ENCODE measurements at regions not wholly inside any gene's neighbourhood (a gene's known extent, or its start where the extent isn't known, plus 50 kb on each side); places are given as distances from the start of the nearest gene placed in this dataset.

DNA sequence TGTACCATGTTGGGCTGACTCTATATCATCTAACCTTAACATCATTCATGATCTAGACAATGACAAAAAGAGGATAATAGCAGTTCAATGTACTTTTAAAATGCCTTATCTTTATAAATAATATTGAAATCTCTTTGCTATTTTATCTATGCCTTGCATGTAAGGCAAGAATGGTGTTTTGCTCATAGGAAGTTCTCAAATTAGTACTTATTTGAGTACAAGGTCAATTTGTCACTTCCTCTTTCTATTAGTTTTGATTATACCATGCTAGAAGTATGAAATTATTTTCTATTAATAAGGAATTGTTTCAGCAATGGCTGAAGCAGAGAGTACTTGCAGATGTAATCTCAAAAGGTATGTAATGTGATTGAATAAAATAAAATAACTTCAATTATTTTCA lies 1285.4 kb upstream of the TENM4 start:
- TF ChIP-seq, protein P1, sequence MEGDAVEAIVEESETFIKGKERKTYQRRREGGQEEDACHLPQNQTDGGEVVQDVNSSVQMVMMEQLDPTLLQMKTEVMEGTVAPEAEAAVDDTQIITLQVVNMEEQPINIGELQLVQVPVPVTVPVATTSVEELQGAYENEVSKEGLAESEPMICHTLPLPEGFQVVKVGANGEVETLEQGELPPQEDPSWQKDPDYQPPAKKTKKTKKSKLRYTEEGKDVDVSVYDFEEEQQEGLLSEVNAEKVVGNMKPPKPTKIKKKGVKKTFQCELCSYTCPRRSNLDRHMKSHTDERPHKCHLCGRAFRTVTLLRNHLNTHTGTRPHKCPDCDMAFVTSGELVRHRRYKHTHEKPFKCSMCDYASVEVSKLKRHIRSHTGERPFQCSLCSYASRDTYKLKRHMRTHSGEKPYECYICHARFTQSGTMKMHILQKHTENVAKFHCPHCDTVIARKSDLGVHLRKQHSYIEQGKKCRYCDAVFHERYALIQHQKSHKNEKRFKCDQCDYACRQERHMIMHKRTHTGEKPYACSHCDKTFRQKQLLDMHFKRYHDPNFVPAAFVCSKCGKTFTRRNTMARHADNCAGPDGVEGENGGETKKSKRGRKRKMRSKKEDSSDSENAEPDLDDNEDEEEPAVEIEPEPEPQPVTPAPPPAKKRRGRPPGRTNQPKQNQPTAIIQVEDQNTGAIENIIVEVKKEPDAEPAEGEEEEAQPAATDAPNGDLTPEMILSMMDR (IDR thresholded peaks at IDR 0.05; ENCODE audit: low read length, missing control alignments) = no peak
- DNase-seq (ENCODE audit: low read depth) = no peak
- H3K4me3 ChIP-seq (replicated peaks; ENCODE audit: low read depth, low read length) = no peak overlapping the region

DNA sequence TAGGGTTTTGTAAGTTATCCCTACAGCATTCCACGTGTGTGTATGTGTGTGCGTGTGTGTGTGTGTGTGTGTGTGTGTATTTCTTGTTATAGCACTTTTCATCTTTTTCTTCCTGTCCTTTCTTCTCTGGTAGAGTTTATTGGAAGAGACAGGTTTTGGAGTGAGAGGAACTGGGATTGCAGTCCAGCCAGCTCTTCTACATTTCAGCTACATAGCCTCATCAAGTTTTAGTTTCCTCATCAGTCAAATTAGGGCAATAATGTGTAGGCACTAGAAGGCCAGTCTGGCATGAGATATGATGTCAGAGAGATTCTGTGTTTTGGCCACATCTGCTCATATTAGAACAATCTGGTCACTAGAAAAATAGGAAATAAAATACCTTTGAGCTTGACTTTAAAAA lies 1283.5 kb upstream of the TENM4 start:
- no peak for DNase-seq (ENCODE audit: low read depth)
- TF ChIP-seq, protein P1 (IDR thresholded peaks at IDR 0.05; ENCODE audit: low read length, missing control alignments) = no peak
- H3K4me3 ChIP-seq (replicated peaks; ENCODE audit: low read depth, low read length) = no peak overlapping the region

DNA sequence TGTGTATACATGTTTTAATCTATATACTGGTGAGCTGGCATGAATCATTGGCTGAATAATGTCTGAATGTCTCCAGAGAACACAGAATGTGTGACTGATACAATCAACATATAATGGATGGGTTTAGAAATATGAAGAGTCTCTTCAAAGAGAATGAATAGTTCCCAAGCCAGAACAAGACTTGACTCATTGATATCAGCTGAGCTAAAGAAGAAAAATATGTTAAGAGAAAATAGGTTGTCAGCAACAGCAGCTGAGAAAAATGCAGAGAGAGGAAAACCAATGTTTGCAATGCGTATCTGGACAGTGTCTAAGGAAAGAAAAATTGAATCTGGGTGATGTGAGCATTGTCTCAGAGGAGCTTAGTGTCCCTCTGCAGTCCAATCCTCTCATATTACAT lies 1281.8 kb upstream of the TENM4 start:
- DNase-seq (ENCODE audit: low read depth) = peak; percentile 50
- TF ChIP-seq, protein P1 (IDR thresholded peaks at IDR 0.05; ENCODE audit: low read length, missing control alignments) = no peak
- no peak overlapping the region for H3K4me3 ChIP-seq (replicated peaks; ENCODE audit: low read depth, low read length)

DNA sequence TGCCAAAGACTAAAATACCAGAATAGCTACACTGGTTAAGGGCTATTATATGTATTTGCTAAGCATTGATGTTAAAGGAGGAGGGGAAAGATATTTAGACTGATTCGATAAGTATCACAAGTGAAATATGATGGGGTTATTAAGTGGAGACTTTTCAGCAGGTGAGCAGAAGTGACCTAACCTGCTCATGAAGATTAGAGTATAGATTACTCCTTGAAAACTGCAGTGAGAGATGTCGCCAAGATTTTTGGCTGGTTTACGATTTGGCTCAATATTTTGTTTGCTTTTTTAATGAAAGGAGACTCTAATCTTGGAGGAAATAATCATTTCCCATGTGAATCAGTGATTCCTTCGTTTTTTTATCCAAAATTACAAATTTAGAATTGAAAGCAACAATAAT lies 1279.5 kb upstream of the TENM4 start:
- H3K4me3 ChIP-seq (replicated peaks; ENCODE audit: low read depth, low read length) = no peak overlapping the region
- no peak for DNase-seq (ENCODE audit: low read depth)
- TF ChIP-seq, protein P1 (IDR thresholded peaks at IDR 0.05; ENCODE audit: low read length, missing control alignments) = no peak

DNA sequence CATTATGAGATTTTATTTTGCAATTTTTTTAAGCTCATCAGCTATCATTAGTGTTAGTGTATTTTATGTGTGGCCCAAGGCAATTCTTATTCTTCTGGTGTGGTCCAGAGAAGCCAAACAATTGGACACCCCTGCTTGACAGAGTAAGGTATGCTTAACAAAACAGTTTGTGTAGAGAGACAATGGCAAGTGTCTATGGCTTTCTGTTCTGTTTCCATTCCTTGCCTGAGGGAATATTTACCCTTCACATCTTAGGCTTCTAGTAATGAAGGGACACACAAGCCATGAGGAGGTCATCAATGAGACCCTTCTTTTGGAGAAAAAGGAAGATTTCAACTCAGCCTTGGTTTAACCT lies 1278.4 kb upstream of the TENM4 start:
- no peak overlapping the region for H3K4me3 ChIP-seq (replicated peaks; ENCODE audit: low read depth, low read length)
- TF ChIP-seq, protein P1 (IDR thresholded peaks at IDR 0.05; ENCODE audit: low read length, missing control alignments) = no peak
- DNase-seq (ENCODE audit: low read depth) = no peak

DNA sequence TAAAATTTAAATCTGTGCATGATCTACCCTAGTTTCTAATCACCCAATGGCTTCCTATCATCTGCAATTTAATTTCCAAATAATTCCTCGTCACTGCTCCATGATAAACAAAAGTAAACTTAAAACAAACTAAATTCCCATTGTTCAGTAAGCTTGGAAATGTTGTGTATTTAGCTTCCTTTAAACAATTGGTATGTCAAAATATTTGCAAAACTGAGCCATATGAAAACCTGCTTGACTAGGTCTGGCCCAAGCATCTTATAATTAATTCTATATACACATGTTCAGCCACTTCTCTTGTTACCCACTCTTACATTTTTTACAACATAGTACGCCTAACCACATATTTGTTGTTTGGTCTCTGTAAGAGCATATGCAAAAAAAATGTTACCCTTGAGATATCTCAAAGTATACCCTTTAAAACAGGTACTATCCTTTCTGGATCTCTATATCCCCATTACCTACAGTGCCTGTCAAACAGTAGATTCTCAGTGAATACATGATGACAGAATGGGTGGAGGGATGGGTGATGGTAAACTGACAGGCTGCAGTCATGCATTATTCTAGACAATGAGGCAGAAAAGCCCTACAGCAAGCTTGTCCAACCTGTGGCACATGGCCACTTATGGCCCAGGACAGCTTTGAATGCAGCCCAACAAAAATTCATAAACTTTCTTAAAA lies 1277.9 kb upstream of the TENM4 start:
- TF ChIP-seq, protein P1 (IDR thresholded peaks at IDR 0.05; ENCODE audit: low read length, missing control alignments) = no peak
- no peak overlapping the region for H3K4me3 ChIP-seq (replicated peaks; ENCODE audit: low read depth, low read length)
- no peak for DNase-seq (ENCODE audit: low read depth)

DNA sequence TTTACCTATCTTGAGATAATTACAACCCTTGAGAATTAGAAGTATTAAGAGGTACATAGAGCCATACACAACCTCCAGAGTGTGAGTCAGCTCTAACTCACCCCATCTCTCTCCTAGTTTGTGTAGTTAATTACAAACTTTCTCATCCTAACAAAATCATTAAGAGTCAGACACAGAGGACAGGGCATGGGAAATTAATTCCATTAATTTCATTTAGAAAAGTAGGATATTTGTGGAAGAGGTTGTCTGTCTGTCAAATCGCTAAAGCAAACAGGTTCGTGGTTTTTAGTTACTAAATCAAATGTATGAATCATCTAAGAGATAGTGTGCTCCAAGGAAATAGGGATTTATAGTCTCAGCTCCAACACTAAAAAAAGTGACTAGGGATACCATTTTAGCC lies 1261.4 kb upstream of the TENM4 start:
- DNase-seq (ENCODE audit: low read depth) = no peak
- H3K4me3 ChIP-seq (replicated peaks; ENCODE audit: low read depth, low read length) = no peak overlapping the region
- TF ChIP-seq, protein P1 (IDR thresholded peaks at IDR 0.05; ENCODE audit: low read length, missing control alignments) = no peak
